Naive B cell (primary cell): ENCODE measurements at regions not wholly inside any gene's neighbourhood (a gene's known extent, or its start where the extent isn't known, plus 50 kb on each side); places are given as distances from the start of the nearest gene placed in this dataset.
"Not testable (repeated sequence)": the region's sequence is repeated elsewhere in the genome, so short reads cannot be mapped to it uniquely, and the experiment has no call there.

Experiments
- ATAC-seq, 2 donors: fragments of 150-1000 bp; cut with Tn5 transposase; 2 replicates each; pipeline ENCODE4 v1.10.0; 2021; ENCODE audit warnings: low read depth in 2 of 2, mild to moderate bottlenecking in 2 of 2, moderate library complexity in 2 of 2
- DNase-seq: peaks from one replicate; pipeline ENCODE4 v3.0.0; 2022
- H3K27ac Mint-ChIP-seq, 6 donors: one replicate each; pipeline ENCODE4 v1.8.0; 2020 to 2022; ENCODE audit warnings: mild to moderate bottlenecking in 6 of 6, mixed read lengths in 6 of 6, moderate library complexity in 5 of 6, inconsistent platforms in 2 of 6
- H3K27me3 Mint-ChIP-seq, 3 donors: one replicate each; pipeline ENCODE4 v1.8.0; 2021 to 2022; ENCODE audit warnings: mixed read lengths in 3 of 3, mild to moderate bottlenecking in 1 of 3
- H3K36me3 Mint-ChIP-seq, 2 donors: one replicate each; pipeline ENCODE4 v1.8.0; 2020 to 2022; ENCODE audit warnings: mixed read lengths in 2 of 2, inconsistent platforms in 1 of 2, mild to moderate bottlenecking in 1 of 2
- H3K4me1 Mint-ChIP-seq, 3 donors: one replicate each; pipeline ENCODE4 v1.8.0; 2020 to 2022; ENCODE audit warnings: mixed read lengths in 3 of 3, inconsistent platforms in 1 of 3, mild to moderate bottlenecking in 1 of 3, moderate library complexity in 1 of 3
- H3K4me3 Mint-ChIP-seq, 8 donors: one replicate each; pipeline ENCODE4 v1.8.0; 2020 to 2022; ENCODE audit warnings: mild to moderate bottlenecking in 8 of 8, mixed read lengths in 8 of 8, moderate library complexity in 8 of 8, inconsistent platforms in 2 of 8
- H3K9me3 Mint-ChIP-seq, 7 donors: one replicate each; pipeline ENCODE4 v1.8.0; 2020 to 2022; ENCODE audit warnings: mixed read lengths in 7 of 7, mild to moderate bottlenecking in 5 of 7, inconsistent platforms in 2 of 7, moderate library complexity in 1 of 7

DNA sequence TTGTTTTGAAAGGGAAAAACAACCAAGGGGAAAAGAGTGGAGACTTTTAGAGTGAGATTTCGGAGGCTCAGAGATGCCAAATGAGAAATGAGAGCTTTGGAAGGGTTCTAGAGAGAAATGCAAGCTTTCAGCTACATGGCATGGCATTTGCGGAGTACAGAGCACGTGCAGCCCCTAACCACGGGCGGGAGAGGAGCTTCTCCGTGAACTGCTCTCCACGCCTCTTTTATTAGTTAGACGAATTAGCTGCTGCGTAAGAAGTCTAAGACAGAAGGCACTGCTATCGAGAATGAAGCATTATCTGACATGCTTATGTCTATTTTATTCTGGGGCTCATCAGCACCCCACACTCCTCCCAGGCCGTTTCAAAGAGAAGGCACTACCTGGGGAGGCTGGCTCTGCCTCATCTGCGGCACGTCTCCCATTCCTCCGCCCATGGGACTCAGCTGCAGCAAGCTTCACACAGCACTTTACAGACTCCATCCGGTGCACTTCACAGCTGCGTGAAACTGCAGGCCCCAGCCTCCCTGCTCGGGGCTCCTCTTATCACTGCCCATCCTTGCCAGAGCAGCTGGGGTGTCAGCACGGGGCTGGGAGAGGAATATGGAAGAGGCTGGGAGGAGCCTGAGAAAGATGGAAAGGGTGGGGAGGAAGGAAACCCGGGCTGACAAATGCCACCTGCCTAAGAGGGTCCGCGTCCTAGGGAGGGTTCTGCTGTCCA lies 207.3 kb upstream of the APCDD1 start:
- ATAC-seq (no peak), DNase-seq (no peak)
- Mint-ChIP-seq H3K9me3 (peaks cover 0 to 2% (median 0%) of the 10 kb centered on the region in 7 donors), H3K4me3 (no peak overlapping the region), H3K27ac (peak overlapping the region in 1 of 6 donors; percentile 61), H3K36me3 (no peaks in the 10 kb centered on the region), H3K27me3 (no peaks in the 10 kb centered on the region), H3K4me1 (peaks cover 0 to 5% (median 0%) of the 10 kb centered on the region in 3 donors)

DNA sequence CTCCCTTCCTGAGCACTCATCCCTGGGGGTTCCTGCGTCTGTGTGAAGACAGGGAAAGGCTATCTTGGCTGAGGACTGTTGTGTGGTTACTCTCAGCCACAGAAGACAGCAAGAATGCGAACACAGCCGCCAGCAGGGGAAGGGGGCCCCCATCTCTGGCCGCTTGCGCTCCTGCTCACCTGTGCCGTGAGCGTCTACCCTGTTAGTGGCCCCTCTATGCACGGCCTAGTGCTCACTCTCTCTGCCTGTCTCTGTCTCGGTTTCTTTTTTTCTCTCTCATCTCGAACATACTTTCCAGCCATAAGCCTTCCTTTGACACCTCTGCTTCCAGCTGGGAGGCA lies 206.7 kb upstream of the APCDD1 start:
- Mint-ChIP-seq H3K4me3 (no peak overlapping the region), H3K27me3 (no peaks in the 10 kb centered on the region), H3K36me3 (no peaks in the 10 kb centered on the region), H3K9me3 (peaks cover 0 to 2% (median 0%) of the 10 kb centered on the region in 7 donors), H3K27ac (peak overlapping the region in 1 of 6 donors; percentile 65), H3K4me1 (peaks cover 0 to 5% (median 0%) of the 10 kb centered on the region in 3 donors)
- DNase-seq: no peak
- no peak for ATAC-seq

DNA sequence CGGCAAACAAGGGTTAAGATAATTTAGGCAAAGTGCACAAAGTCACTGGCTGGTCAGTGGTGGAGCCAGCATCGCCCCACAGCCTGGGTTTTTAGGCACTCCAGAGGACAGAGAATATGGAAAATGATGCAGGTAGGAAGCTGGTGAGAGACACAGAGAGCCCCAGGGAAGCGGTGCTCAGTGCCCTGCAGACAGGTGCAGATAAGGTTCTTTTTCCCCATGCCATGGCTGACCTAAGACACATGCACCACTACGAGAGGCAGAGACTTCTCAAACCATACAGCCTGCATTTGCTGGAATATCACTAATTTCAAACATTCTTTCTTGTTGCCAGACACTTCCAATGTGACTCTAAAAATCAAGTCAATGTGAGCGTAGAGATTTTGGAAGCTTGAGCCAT lies 205.7 kb upstream of the APCDD1 start:
- H3K27me3 Mint-ChIP-seq: no peaks in the 10 kb centered on the region
- DNase-seq: no peak
- H3K27ac Mint-ChIP-seq: no peak overlapping the region
- no peak for ATAC-seq
- H3K4me3 Mint-ChIP-seq: no peak overlapping the region
- H3K9me3 Mint-ChIP-seq: peaks cover 0 to 2% (median 0%) of the 10 kb centered on the region in 7 donors
- H3K36me3 Mint-ChIP-seq: no peaks in the 10 kb centered on the region
- peaks cover 8 to 14% (median 9%) of the 10 kb centered on the region in 3 donors for H3K4me1 Mint-ChIP-seq

DNA sequence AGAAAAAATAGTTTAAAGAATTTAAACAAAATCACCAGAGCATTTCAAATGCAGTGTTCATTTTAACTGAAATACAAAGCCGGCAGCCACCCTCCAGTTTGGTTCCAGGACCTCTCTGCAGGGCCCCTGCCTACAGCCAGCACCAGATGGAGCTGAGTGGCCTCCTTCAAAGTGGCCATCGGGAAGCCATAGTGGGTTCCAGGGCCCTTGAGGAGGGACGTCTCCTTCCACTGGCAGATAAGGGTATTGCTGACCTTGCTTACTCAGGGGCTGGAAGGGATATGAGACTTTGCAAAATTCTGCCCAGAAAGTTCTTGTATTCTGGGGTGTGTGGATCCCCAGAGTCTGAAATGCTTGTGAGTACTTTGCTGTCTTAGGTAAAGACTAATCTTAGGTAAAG lies 205.2 kb upstream of the APCDD1 start:
- DNase-seq: no peak
- no peak for ATAC-seq
- H3K27me3 Mint-ChIP-seq: no peaks in the 10 kb centered on the region
- H3K36me3 Mint-ChIP-seq: no peaks in the 10 kb centered on the region
- no peak overlapping the region for H3K27ac Mint-ChIP-seq
- peaks cover 0 to 2% (median 0%) of the 10 kb centered on the region in 7 donors for H3K9me3 Mint-ChIP-seq
- no peak overlapping the region for H3K4me3 Mint-ChIP-seq
- H3K4me1 Mint-ChIP-seq: peaks cover 9 to 17% (median 14%) of the 10 kb centered on the region in 3 donors

DNA sequence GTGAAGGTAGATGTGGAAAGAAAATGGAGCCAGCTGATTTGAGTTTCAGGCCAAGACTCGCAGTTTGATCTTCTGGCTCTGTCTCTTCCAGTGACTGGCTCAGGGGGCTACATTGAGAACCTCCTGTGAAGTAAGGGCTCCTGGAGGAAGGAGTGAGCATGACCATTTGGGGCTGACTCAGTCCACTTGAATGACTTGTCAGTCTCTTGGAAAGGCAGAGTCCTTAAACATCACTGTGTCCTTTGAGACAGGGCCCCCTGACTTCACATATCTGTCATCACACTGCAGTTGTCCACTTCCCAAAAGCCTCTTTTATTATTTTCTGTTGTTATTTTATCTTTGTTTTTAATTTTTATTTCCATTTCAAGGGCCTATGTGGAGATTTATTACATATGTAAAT lies 204.6 kb upstream of the APCDD1 start:
- Mint-ChIP-seq H3K4me3 (no peak overlapping the region), H3K4me1 (peaks cover 14 to 22% (median 18%) of the 10 kb centered on the region in 3 donors), H3K27me3 (no peaks in the 10 kb centered on the region), H3K36me3 (no peaks in the 10 kb centered on the region), H3K9me3 (peaks cover 0 to 2% (median 0%) of the 10 kb centered on the region in 7 donors), H3K27ac (peak overlapping the region in 2 of 6 donors; percentile 20 to 81)
- no peak for DNase-seq
- ATAC-seq: no peak

DNA sequence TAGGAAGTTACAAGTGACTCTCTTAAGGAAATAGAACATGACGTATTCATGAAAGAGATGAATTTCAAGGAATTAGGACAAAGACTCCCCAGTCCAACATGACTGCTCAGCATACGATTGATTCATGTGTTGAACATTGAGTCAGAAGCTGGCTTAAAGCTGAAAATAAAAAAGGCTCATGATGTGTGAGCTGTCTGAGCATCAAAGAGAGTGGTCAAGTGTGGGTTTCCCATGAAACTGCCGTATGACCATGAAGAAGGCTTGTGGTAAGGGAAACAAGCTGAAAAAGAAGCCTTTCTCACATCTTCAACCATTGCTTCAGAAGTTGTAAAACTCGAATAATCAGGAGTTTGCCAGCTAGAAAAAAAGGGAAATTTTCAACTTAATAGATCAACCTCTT lies 201.9 kb upstream of the APCDD1 start:
- H3K4me3 Mint-ChIP-seq: no peak overlapping the region
- ATAC-seq: no peak

DNA sequence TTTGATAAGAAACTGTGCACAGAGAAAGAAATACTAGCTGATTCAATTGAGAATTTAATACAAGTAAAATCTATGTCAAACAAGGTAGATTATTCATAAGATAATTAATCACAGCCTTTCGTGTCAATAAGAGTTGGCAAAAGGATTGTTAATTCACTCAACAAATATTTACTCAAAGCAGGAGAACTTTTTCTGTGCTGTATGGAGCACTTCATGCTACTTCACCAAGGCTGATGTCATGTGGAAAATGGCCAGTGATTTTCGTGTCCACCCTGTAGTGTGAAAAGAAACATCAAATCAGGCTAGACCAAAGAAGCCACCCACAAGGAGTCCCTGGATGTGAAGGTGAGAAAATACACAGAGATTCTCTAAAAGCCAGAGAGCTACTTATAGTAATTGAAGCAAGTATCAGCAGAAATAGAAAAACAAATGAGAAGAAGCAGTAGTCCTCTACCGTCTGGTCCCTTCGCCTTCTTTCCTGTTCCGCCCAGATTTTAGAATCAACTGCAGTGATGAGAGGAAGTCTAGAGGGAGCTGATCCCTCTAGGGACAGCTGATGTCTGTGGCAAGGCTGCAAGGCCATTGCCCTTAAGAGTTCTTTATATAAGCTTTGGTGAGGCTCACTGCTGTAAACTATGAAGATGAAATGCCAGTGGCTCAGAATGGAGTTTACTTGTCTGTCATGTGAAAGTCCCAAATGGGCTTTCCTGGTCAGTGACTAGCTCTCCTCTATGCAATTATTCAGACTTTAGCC lies 201.3 kb upstream of the APCDD1 start:
- Mint-ChIP-seq H3K9me3 (peaks cover 0 to 10% (median 2%) of the 10 kb centered on the region in 7 donors), H3K27ac (peak overlapping the region in 1 of 6 donors; percentile 34), H3K4me1 (peaks cover 14 to 22% (median 18%) of the 10 kb centered on the region in 3 donors), H3K4me3 (no peak overlapping the region), H3K27me3 (no peaks in the 10 kb centered on the region), H3K36me3 (no peaks in the 10 kb centered on the region)
- peak; percentile 61 to 69 for ATAC-seq
- peak; percentile 10 for DNase-seq

More for the DNA sequence above, 201.9 kb upstream of the APCDD1 start:
- H3K27me3 Mint-ChIP-seq: no peaks in the 10 kb centered on the region
- DNase-seq: no peak
- H3K27ac Mint-ChIP-seq: no peak overlapping the region
- no peaks in the 10 kb centered on the region for H3K36me3 Mint-ChIP-seq
- peaks cover 0 to 10% (median 2%) of the 10 kb centered on the region in 7 donors for H3K9me3 Mint-ChIP-seq
- H3K4me1 Mint-ChIP-seq: peaks cover 14 to 22% (median 18%) of the 10 kb centered on the region in 3 donors

DNA sequence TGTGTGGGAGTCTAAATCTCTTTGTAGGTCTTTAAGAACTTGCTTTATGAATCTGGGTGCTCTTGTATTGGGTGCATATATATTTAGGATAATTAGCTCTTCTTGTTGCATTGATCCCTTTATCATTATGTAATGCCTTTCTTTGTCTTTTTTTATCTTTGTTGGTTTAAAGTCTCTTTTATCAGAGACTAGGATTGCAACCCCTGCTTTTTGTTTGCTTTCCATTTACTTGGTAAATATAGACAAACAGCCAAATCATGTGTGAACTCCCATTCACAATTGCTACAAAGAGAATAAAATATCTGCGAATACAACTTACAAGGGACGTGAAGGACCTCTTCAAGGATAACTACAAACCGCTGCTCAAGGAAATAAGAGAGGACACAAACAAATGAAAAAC lies 198.2 kb upstream of the APCDD1 start:
- peaks cover 18 to 23% (median 22%) of the 10 kb centered on the region in 3 donors for H3K4me1 Mint-ChIP-seq
- not testable (repeated sequence) for H3K27me3 Mint-ChIP-seq, H3K9me3 Mint-ChIP-seq, ATAC-seq, H3K36me3 Mint-ChIP-seq, DNase-seq, H3K4me3 Mint-ChIP-seq
- H3K27ac Mint-ChIP-seq: peak overlapping the region in 1 of 6 donors; percentile 58

DNA sequence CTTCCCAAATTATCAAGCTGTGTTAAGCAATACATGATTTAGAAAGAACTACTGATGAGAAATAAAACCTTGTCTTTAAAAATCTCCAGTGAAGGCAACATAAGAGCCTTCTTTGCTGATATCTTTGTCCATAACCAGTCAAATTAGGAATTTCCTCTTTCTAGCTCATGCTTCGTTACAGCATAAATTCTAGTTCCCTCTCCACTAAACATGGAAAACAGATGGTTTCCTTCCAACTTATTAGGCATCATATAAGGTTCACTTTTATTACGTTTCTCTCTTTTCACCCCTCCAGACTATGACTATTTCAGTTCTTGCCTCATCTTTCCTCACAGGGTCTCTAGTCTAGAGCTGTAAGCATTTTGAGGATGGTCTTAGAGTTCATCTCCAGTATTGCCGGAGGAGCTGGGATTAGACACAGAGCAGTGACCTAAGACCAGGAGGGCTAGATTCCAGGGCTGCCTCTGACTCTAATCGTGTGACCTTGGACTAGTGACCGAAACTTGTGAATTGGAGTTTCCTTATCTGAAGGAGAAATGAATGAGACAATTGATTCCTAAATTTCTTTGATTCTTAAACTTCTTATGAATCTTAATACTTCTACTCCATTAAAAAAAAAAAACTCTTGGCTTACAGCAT lies 195.5 kb upstream of the APCDD1 start:
- Mint-ChIP-seq H3K4me3 (no peak overlapping the region), H3K36me3 (no peaks in the 10 kb centered on the region), H3K9me3 (peaks cover 0 to 10% (median 0%) of the 10 kb centered on the region in 7 donors), H3K27me3 (peaks cover 0 to 4% (median 0%) of the 10 kb centered on the region in 3 donors), H3K4me1 (peaks cover 24 to 32% (median 25%) of the 10 kb centered on the region in 3 donors), H3K27ac (peak overlapping the region in 1 of 6 donors; percentile 7)
- ATAC-seq: no peak
- no peak for DNase-seq

DNA sequence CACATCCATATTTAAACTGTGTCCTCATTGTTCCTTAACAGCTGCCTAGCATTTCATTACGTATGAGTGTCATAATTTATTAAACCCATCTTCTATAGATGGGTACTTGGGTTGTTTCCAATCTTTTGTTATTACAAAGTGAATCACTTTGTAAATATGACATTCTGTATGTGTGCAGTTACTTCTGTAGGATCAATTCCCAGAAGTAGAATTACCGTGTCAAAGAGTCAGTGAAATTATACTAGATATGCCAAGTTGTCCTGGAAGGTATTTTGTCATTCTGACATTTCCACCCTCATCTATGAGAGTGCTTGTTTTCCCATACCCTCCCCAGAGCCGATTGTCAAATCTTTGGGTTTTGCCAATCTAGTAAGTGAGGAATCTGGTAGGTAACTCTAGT lies 194.5 kb upstream of the APCDD1 start:
- Mint-ChIP-seq H3K36me3 (no peaks in the 10 kb centered on the region), H3K27ac (no peak overlapping the region)
- ATAC-seq: no peak

DNA sequence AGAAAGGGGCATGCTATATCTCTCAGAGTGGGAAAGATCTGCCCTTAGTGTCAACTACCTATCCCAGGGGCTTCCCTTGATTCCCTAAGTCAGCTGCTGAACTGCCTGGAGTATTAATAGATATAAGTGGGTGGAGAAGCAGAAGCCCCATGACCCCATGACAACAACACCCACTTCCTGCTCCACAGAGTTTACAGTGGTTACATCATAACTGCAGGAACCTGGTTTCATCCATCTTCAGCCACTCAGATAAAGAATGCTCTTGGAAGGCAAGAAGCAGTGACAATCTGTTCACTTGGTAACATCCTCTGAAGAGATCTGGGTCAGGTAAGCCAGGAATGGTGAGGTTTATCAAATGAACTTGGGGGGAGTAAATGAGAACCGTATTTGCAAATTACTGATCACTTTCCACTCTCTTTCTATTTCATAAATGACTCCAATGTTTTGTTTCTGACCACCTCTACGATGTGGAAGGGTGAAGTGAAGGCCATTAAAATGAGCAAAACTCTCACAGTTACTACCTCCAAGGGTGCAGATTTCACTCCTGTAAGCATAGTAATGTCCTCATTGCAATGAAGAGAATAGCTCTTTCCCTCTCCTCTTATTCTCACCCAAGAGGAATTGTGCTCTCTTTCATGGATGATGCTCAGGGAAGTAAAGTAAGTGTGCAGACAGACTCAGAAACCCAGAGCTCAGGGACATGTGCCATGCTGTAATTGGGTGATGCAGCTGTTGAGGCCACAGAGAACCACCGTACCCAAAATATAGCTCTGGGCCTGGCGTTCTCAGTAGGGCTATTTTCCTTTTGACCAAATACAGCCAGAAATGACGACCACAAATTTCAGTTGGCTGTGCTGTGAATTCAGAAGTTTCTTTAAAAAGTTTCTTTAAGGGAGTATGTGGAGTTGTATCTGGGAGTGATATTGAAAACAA lies 192.8 kb upstream of the APCDD1 start:
- DNase-seq: no peak
- ATAC-seq: peak in 1 of 2 donors; percentile 73
- peak overlapping the region in 1 of 8 donors; percentile 16 for H3K4me3 Mint-ChIP-seq
- peaks cover 0 to 4% (median 0%) of the 10 kb centered on the region in 3 donors for H3K27me3 Mint-ChIP-seq
- peaks cover 36 to 46% (median 41%) of the 10 kb centered on the region in 3 donors for H3K4me1 Mint-ChIP-seq
- H3K9me3 Mint-ChIP-seq: peaks cover 0 to 6% (median 0%) of the 10 kb centered on the region in 7 donors
- H3K27ac Mint-ChIP-seq: peak overlapping the region in 4 of 6 donors; percentile 9 to 39 (median 22)
- H3K36me3 Mint-ChIP-seq: no peaks in the 10 kb centered on the region

More for the DNA sequence above, 194.5 kb upstream of the APCDD1 start:
- H3K27me3 Mint-ChIP-seq: peaks cover 0 to 4% (median 0%) of the 10 kb centered on the region in 3 donors
- H3K4me1 Mint-ChIP-seq: peaks cover 26 to 33% (median 29%) of the 10 kb centered on the region in 3 donors
- DNase-seq: no peak
- peaks cover 0 to 10% (median 0%) of the 10 kb centered on the region in 7 donors for H3K9me3 Mint-ChIP-seq
- no peak overlapping the region for H3K4me3 Mint-ChIP-seq

DNA sequence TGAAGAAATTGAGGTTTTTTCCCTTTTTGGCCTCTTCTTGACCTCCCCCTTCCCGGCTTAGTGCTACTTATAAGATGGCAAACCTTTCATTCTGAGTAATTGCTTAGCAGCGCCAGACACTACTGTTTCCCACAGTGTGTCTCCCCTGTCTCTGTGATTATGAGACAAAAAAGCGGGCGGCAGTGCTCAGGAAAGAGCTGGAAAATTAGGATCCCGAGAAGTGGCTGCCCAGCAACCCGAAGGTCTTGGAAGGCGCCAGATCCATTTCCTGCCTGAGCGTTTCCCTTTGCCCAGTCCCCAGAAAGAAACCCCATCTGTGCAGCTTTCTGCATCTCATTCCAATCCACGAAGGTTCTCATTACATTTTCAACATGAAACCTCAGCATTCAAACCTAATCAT lies 191.9 kb upstream of the APCDD1 start:
- Mint-ChIP-seq H3K4me3 (peak overlapping the region in 1 of 8 donors; percentile 16), H3K9me3 (peaks cover 0 to 2% (median 0%) of the 10 kb centered on the region in 7 donors), H3K4me1 (peaks cover 36 to 46% (median 41%) of the 10 kb centered on the region in 3 donors), H3K27ac (peak overlapping the region in 3 of 6 donors; percentile 22 to 44 (median 30)), H3K36me3 (no peaks in the 10 kb centered on the region), H3K27me3 (peaks cover 0 to 4% (median 0%) of the 10 kb centered on the region in 3 donors)
- ATAC-seq: no peak
- no peak for DNase-seq
